OCI-LY3 (cell line): ENCODE measurements at regions not wholly inside any gene's neighbourhood (a gene's known extent, or its start where the extent isn't known, plus 50 kb on each side); places are given as distances from the start of the nearest gene placed in this dataset.

ENCODE experiments used
- H2AFZ ChIP-seq: fragments of 200-600, 300-600 bp; shearing (Covaris generic); 2 replicates; pipeline ENCODE4 v1.6.0; 2014; ENCODE audit warnings: antibody characterized with exemption, low read depth, low read length
- H3K27ac ChIP-seq: fragments of 200-600, 300-600 bp; sonication (generic); 2 replicates; pipeline ENCODE4 v1.5.1; 2014; ENCODE audit warnings: mild to moderate bottlenecking, low read length, moderate library complexity, mixed read lengths
- H3K27me3 ChIP-seq: fragments of 200-600, 300-600 bp; sonication (generic); 2 replicates; pipeline ENCODE4 v1.6.1; 2014; ENCODE audit warnings: low read depth, low read length, mixed read lengths
- H3K36me3 ChIP-seq: fragments of 200-600, 300-600 bp; sonication (generic); replicated peaks from 2 replicates; pipeline ENCODE3; 2014; ENCODE audit warnings: low read depth, low read length, mixed read lengths
- H3K4me1 ChIP-seq: fragments of 300-600, 200-600 bp; sonication (generic); 2 replicates; pipeline ENCODE4 v1.6.1; 2014; ENCODE audit warnings: low read length, mixed read lengths
- H3K4me2 ChIP-seq: fragments of 200-600, 300-600 bp; sonication (generic); 2 replicates; pipeline ENCODE4 v1.6.1; 2014; ENCODE audit warnings: low read length, mixed read lengths
- H3K4me3 ChIP-seq: fragments of 300-600, 200-600 bp; sonication (generic); 2 replicates; pipeline ENCODE4 v1.5.1; 2014; ENCODE audit warnings: antibody characterized with exemption, mild to moderate bottlenecking, low read length, moderate library complexity
- H3K79me2 ChIP-seq: fragments of 300-600, 200-600 bp; shearing (Covaris generic); 2 replicates; pipeline ENCODE4 v1.6.1; 2014; ENCODE audit warnings: mild to moderate bottlenecking, low read length, mixed read lengths
- H3K9ac ChIP-seq: fragments of 300-600, 200-600 bp; shearing (Covaris generic); 2 replicates; pipeline ENCODE4 v1.6.0; 2014; ENCODE audit warnings: mild to moderate bottlenecking, low read length, moderate library complexity
- H3K9me3 ChIP-seq: fragments of 200-600, 300-600 bp; shearing (Covaris generic); 2 replicates; pipeline ENCODE4 v1.6.1; 2014; ENCODE audit warnings: low read length, mixed read lengths; ENCODE audit not compliant: insufficient read depth
- H4K20me1 ChIP-seq: fragments of 200-600, 300-600 bp; sonication (generic); 2 replicates; pipeline ENCODE4 v1.6.1; 2016; ENCODE audit warnings: low read length, mixed read lengths; ENCODE audit not compliant: insufficient read depth
- CTCF ChIP-seq: fragments of 200-600, 300-600 bp; sonication (generic); IDR thresholded peaks from 2 replicates; pipeline ENCODE4 v1.5.1; 2014; ENCODE audit warnings: antibody characterized with exemption, low read length, low read depth
- EZH2phosphoT487 ChIP-seq: fragments of 200-600 bp; shearing (Covaris generic); IDR thresholded peaks from 2 replicates; pipeline ENCODE4 v1.6.1; 2018; ENCODE audit warnings: antibody characterized with exemption, mixed run types, low read depth

- no peaks in the 10 kb centered on the region for H3K9me3 ChIP-seq
- no peak overlapping the region for H3K9ac ChIP-seq
- no peaks in the 10 kb centered on the region for H4K20me1 ChIP-seq
- H3K79me2 ChIP-seq = no peaks in the 10 kb centered on the region
- H3K27me3 ChIP-seq = peaks cover 6% of the 10 kb centered on the region
- H3K4me1 ChIP-seq = no peaks in the 10 kb centered on the region
- no peaks in the 10 kb centered on the region for H3K36me3 ChIP-seq
- H3K4me3 ChIP-seq = no peak overlapping the region
- no peak overlapping the region for H3K4me2 ChIP-seq
- TF ChIP-seq CTCF (no peak), EZH2phosphoT487 (no peak)
- H2AFZ ChIP-seq = no peak overlapping the region
- H3K27ac ChIP-seq = no peak overlapping the region
Observed at GRCh38 chr7:156544919-156545715, 95.5 kb upstream of the RNF32 start.

DNA sequence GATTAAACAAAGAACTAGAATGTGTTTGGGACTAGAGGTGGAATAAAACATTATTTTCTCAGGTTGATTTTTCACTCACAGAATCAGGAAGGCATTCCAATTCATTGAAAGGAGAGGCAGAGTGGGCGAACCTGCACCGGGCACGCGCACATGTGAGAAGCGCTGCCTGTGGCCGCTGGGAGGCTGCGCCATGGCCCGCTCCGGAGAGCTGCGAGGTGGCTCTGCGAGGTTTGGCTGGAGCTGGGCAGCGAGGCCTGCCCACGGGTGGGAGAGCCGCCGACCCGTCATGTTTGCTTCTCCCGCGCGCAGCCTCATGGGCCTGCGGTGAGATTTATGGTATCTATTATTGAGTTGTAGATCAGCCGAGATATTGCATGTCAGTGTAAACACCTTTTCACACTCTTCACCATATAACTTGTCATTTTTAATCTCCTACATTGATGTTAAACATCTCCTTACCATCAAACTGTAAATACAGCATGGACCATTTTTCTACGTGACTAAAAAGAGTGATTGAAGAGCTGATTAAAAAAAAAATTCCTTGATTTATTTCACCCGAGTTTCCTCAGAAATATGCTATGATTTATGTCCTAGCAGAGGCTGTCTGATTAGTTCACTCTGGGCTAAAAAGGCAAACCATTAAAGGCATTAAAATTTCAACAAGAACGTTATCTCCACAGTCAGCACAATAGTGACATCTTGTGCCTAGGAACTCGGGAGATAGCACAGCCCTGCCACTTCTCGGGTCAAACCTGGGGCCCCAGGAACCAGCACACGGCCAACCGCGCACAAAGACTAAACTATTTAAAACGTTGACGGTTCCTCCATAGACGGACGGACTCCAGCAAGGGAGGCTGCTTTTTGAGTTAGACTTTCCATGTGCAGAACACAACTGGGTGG, 96.6 kb upstream of the RNF32 start:
- Histone ChIP-seq H3K27me3 (peaks cover 9% of the 10 kb centered on the region), H3K4me1 (no peaks in the 10 kb centered on the region), H3K9me3 (no peaks in the 10 kb centered on the region), H3K79me2 (no peaks in the 10 kb centered on the region), H3K4me2 (no peak overlapping the region), H3K36me3 (no peaks in the 10 kb centered on the region), H3K27ac (no peak overlapping the region), H3K4me3 (no peak overlapping the region), H2AFZ (no peak overlapping the region), H4K20me1 (no peaks in the 10 kb centered on the region), H3K9ac (no peak overlapping the region)
- TF ChIP-seq CTCF (no peak), EZH2phosphoT487 (no peak)

DNA sequence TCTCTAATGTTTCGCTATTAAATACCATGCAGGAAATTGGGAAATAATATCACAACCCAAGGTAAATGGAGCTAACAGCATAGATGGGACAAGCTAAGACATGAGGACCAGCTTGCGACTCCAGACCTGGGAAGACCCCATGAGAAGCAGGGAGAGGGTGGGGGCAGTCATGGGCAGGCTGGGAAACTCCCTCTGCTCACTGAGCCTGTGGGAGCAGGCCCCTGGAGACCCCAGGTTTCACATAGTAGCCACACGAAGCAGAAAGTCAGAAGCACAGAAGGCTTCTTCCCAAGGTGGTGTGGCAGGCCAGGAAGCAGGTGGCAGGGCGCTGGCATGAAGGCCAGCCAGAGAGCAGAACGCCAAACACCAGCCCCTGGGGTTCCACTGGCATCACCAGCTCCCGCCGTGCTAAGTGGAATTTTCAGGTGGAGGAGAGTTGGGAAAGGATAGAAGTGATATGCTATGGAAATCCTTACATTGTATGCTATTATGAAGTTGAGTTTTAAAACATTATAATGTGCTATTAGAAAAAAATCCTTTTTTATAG, 99.9 kb upstream of the RNF32 start:
- no peak overlapping the region for H3K27ac ChIP-seq
- no peak overlapping the region for H3K9ac ChIP-seq
- H3K9me3 ChIP-seq = no peaks in the 10 kb centered on the region
- H4K20me1 ChIP-seq = no peaks in the 10 kb centered on the region
- no peaks in the 10 kb centered on the region for H3K4me1 ChIP-seq
- H3K4me3 ChIP-seq = no peak overlapping the region
- peaks cover 10% of the 10 kb centered on the region for H3K27me3 ChIP-seq
- no peaks in the 10 kb centered on the region for H3K36me3 ChIP-seq
- no peak overlapping the region for H3K4me2 ChIP-seq
- no peak overlapping the region for H2AFZ ChIP-seq
- TF ChIP-seq CTCF (no peak), EZH2phosphoT487 (no peak)
- H3K79me2 ChIP-seq = no peaks in the 10 kb centered on the region

DNA sequence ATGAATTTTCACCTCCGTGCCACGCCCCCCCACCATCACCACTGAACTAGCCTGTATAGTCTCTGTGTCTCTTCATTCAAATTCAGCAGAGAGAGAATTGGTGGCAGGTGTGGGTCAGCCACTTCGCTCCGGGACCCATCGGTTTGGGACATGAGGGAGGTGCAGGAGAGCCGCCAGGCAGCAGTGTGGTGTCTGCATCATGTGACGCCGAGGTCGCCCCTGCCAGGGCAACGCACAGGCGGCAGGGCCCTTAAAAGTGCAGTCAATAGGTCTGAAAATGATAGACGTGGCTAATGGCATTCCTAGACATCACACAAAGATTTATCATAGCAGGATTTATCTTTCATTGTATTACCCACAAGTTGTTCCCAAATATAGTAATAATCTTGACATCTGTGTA, 100.6 kb upstream of the RNF32 start:
- no peak overlapping the region for H3K4me3 ChIP-seq
- H3K9me3 ChIP-seq = no peaks in the 10 kb centered on the region
- H3K79me2 ChIP-seq = no peaks in the 10 kb centered on the region
- no peaks in the 10 kb centered on the region for H4K20me1 ChIP-seq
- H3K27me3 ChIP-seq = peaks cover 10% of the 10 kb centered on the region
- H3K9ac ChIP-seq = no peak overlapping the region
- H2AFZ ChIP-seq = no peak overlapping the region
- H3K36me3 ChIP-seq = no peaks in the 10 kb centered on the region
- no peak for TF ChIP-seq EZH2phosphoT487
- no peak for TF ChIP-seq CTCF
- H3K4me1 ChIP-seq = no peaks in the 10 kb centered on the region
- H3K27ac ChIP-seq = no peak overlapping the region
- no peak overlapping the region for H3K4me2 ChIP-seq
